ENCODE measurements at regions not wholly inside any gene's neighbourhood (a gene's known extent, or its start where the extent isn't known, plus 50 kb on each side); places are given as distances from the start of the nearest gene placed in this dataset.

- Mint-ChIP-seq H3K4me3 (no peak overlapping the region), H3K9me3 (no peaks in the 10 kb centered on the region), H3K4me1 (ENCODE audit: low read depth) (no peaks in the 10 kb centered on the region), H3K36me3 (ENCODE audit: low read depth) (no peaks in the 10 kb centered on the region), H3K27ac (no peak overlapping the region), H3K27me3 (no peaks in the 10 kb centered on the region)
- H3K4me1 ChIP-seq (ENCODE audit: insufficient read depth, low read length), result no peaks in the 10 kb centered on the region
- H3K9me3 ChIP-seq (ENCODE audit: control insufficient read depth in 1 of 2, insufficient read depth in 1 of 2, low read length in 2 of 2), result no peaks in the 10 kb centered on the region
- intact Hi-C loops (cut with DNase I, micrococcal nuclease), result no loop called here
- H3K36me3 ChIP-seq (ENCODE audit: insufficient read depth, low read length), result no peaks in the 10 kb centered on the region
- ChIA-PET CTCF (no interaction called here), POLR2A (no interaction called here)
- DNase-seq, result no peak
- H3K4me3 ChIP-seq (ENCODE audit: low read length), result no peak overlapping the region
- TF ChIP-seq CTCF (IDR thresholded peaks at IDR 0.05), result no peak
- H3K27ac ChIP-seq (ENCODE audit: low read depth in 1 of 2, low read length in 2 of 2), result no peak overlapping the region
- ATAC-seq (ENCODE audit: poor library complexity), result no peak
- H3K27me3 ChIP-seq (ENCODE audit: control insufficient read depth in 1 of 2, insufficient read depth in 2 of 2, low read length in 2 of 2), result no peaks in the 10 kb centered on the region
These were observed 334.7 kb downstream of the CYRIA start for GRCh38 chr2:16330982-16331381.

GRCh38 chr2:16330571-16330970 is 335.1 kb downstream of the CYRIA start:
- H3K4me1 ChIP-seq (ENCODE audit: insufficient read depth, low read length), result no peaks in the 10 kb centered on the region
- Mint-ChIP-seq H3K4me1 (ENCODE audit: low read depth) (no peaks in the 10 kb centered on the region), H3K4me3 (no peak overlapping the region), H3K27me3 (no peaks in the 10 kb centered on the region), H3K27ac (no peak overlapping the region), H3K9me3 (no peaks in the 10 kb centered on the region), H3K36me3 (ENCODE audit: low read depth) (no peaks in the 10 kb centered on the region)
- H3K27ac ChIP-seq (ENCODE audit: low read depth in 1 of 2, low read length in 2 of 2), result no peak overlapping the region
- ATAC-seq (ENCODE audit: poor library complexity) (no peak), DNase-seq (no peak)
- POLR2A ChIA-PET, result no interaction called here
- no peaks in the 10 kb centered on the region for H3K27me3 ChIP-seq (ENCODE audit: control insufficient read depth in 1 of 2, insufficient read depth in 2 of 2, low read length in 2 of 2)
- no peak for TF ChIP-seq CTCF (IDR thresholded peaks at IDR 0.05)
- CTCF ChIA-PET, result no interaction called here
- no peaks in the 10 kb centered on the region for H3K9me3 ChIP-seq (ENCODE audit: control insufficient read depth in 1 of 2, insufficient read depth in 1 of 2, low read length in 2 of 2)
- H3K4me3 ChIP-seq (ENCODE audit: low read length), result no peak overlapping the region
- intact Hi-C loops (cut with DNase I, micrococcal nuclease), result no loop called here
- no peaks in the 10 kb centered on the region for H3K36me3 ChIP-seq (ENCODE audit: insufficient read depth, low read length)

- Mint-ChIP-seq H3K4me1 (ENCODE audit: low read depth) (no peaks in the 10 kb centered on the region), H3K4me3 (no peak overlapping the region), H3K9me3 (no peaks in the 10 kb centered on the region), H3K27me3 (no peaks in the 10 kb centered on the region), H3K27ac (no peak overlapping the region), H3K36me3 (ENCODE audit: low read depth) (no peaks in the 10 kb centered on the region)
- intact Hi-C loops (cut with DNase I, micrococcal nuclease), result no loop called here
- no peak overlapping the region for H3K4me3 ChIP-seq (ENCODE audit: low read length)
- H3K9me3 ChIP-seq (ENCODE audit: control insufficient read depth in 1 of 2, insufficient read depth in 1 of 2, low read length in 2 of 2), result no peaks in the 10 kb centered on the region
- TF ChIP-seq CTCF (IDR thresholded peaks at IDR 0.05), result no peak
- POLR2A ChIA-PET, result no interaction called here
- no peak for ATAC-seq (ENCODE audit: poor library complexity)
- no peak overlapping the region for H3K27ac ChIP-seq (ENCODE audit: low read depth in 1 of 2, low read length in 2 of 2)
- no peaks in the 10 kb centered on the region for H3K36me3 ChIP-seq (ENCODE audit: insufficient read depth, low read length)
- H3K4me1 ChIP-seq (ENCODE audit: insufficient read depth, low read length), result no peaks in the 10 kb centered on the region
- no peak for DNase-seq
- CTCF ChIA-PET, result no interaction called here
- no peaks in the 10 kb centered on the region for H3K27me3 ChIP-seq (ENCODE audit: control insufficient read depth in 1 of 2, insufficient read depth in 2 of 2, low read length in 2 of 2)
These were observed 335.6 kb downstream of the CYRIA start for GRCh38 chr2:16330012-16330411.
